GM18861 (cell line): ENCODE measurements at regions not wholly inside any gene's neighbourhood (a gene's known extent, or its start where the extent isn't known, plus 50 kb on each side); places are given as distances from the start of the nearest gene placed in this dataset.

Experiments
- ATAC-seq: cut with Tn5 transposase; IDR thresholded peaks from one replicate; pipeline ENCODE4 v1.9.1; 2021; ENCODE audit not compliant: unreplicated experiment

DNA sequence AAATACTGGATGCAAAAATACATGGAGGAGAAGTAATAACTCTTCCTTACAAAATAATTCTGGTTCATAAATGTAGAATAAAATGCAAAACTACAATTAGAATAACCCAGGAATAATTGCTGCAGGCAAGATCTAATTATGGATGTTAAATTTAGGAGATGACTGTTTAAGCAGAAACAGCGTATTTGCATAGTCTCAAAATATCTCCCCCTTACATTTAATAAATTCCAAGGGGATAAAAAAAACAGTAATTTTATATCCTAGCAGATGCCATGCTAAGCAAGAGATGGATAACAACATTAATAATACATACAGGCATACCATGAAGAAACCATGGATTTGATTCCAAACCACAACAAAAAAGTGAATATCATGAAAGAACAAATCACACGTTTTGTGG, 1253.1 kb upstream of the MIR17HG start:
- ATAC-seq, result no peak

DNA sequence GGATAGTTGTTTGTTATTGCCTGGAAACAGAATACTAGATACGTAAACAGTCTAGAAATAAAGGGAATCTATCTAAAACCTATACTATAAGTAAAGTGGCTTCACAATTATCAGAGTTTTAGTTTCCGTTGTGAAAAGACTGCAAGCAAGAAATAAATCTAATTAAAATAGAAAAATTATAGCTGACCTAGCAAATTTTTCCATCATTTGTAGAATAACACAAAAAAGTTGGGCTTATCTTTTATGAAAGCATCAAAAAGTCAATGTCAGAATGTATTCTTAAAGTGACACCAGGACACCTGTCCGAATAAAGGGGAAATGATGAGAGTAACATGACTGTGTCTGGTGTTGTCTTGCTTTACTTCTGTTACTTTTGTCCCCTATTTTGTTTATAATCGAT, 1248.9 kb upstream of the MIR17HG start:
- no peak for ATAC-seq

- no peak for ATAC-seq
Measured at GRCh38 chr13:90099847-90100246, 1247.6 kb upstream of the MIR17HG start.

DNA sequence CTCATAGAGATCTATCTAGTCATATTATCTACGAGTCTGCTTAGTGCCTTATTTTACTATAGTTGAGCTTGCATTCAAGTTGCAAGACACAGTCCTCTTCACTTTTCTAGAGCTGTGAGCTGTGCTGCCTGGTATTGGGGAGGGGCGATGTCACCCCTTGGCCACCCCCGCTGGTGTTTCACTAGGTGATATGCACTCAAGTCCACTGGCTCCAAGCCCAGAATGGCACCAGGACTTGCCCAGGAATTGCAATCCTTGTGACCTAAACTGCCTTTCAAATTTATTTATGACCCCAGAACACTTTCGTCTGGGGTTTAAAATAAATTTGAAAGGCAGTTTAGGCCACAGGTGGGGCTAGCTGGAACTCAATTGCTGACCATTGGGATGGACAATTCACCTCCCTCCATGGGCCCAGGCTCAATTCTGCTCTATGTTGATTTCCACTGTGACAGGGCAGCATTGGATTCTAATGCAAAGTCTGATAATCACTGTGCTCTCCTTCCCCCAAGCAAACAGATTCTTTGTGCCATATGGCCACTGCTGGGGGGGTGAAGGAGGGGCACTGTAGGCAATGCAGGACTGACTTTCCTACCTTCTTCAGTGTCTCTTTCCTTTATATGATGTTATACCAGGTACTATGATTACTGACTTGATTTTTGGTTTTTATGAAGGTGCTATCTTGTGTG, 1244.2 kb upstream of the MIR17HG start:
- ATAC-seq, result no peak

DNA sequence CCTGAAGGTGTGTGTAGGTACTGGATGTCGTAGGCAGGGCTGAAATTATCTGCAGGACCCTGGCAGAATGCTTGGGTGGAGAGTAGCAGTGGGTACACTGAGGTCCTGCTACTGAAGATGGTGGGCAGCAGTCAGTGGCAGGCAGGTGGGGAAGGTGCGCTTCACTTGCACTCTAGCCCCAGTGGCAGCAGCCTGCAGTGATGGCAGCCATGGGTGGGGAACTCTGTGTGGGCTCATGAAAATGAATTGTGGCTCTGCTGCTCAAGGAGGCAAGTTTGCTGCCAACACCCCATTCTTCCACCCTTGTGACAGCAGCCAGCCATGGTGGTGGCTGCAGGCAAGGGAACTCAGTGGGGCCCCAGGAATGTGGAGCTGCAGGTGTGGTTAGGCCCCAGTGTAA, 1242.7 kb upstream of the MIR17HG start:
- no peak for ATAC-seq

DNA sequence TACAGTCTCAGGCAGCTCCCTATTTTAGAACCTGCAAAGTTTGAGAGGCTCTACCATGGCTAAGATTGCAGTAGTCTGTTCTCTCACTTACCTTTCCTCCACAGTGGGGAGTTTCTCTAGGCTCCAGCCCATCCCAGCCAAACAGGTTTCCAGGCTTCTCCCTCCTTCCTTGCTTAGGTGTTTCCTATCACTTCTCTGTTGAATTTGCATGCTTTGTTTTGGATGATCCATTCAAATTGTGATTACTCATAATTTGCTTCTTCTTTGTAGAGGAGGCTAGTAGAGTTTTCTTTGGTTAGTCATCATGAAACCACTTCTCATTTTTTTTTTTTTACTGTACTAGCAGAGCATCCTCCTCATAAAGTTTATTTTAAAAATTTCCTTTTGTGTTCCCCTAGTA, 1242.2 kb upstream of the MIR17HG start:
- ATAC-seq, result no peak

DNA sequence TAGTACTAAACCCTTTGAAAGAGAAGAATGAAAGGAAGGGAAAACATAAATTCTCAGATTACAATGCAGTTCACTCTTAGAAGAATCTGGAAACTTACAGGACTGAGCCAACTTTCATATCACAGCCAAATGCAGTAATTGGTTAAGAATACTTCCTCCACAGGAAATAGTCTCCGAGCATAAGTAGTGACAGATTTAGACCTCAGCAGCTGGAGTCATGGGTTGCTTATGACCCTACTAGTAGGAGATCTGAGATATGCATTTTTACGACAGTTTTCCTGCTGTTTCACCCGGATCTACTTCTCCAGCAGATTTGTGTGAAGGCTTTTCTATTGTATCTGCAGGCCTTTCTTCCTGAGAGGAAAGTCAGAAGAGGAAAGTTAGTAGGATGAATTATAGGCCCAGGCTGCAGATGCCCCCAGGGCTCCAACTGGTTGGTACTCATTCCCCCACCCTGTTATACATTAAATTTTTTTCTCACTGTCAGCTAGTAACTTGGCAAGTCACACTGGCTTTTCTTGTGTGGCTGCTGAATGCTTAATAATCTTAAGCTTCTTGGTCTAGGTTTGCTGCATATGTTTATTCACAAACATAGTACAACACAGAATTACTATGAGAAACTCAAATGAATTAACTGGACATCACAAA, 1241.5 kb upstream of the MIR17HG start:
- no peak for ATAC-seq

DNA sequence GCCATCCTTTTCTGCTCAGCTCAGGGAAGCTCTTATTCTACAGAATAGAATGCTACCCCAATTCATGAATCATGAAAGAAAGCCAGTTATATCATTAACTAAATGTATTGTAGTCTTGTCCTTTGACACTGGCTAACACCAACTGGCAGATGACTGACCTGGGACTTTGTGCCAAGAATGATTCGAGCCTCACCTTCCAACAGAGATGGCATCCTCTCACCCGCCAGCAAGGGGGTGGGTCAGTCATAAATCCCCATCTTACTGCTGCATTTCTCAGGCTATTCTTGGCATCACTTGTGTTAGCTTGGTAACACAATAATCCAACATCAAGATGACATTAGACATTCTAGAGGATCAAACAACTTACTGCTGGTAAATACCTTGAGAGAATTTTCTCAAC, 1239.8 kb upstream of the MIR17HG start:
- no peak for ATAC-seq

- no peak for ATAC-seq
Measured at GRCh38 chr13:90108547-90108946, 1238.9 kb upstream of the MIR17HG start.

DNA sequence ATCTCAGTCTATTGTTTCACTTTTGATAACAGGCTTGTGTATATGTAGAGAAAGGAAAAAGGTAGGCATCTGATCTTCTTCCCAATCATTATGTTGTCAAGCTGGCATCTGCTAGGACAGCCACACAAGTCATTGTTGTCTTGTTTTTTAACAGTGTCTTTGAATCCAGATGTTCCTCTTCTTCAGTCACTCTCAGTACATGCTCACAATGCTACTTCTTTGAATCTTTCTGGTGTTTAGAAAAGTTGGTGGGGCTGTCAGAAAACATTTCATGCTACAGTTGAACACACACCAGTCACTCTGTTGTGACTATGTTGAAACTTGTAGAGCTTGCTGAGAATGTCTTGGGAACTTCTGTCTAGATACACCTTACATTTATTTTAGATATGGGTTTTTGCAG, 1231.4 kb upstream of the MIR17HG start:
- ATAC-seq, result no peak

DNA sequence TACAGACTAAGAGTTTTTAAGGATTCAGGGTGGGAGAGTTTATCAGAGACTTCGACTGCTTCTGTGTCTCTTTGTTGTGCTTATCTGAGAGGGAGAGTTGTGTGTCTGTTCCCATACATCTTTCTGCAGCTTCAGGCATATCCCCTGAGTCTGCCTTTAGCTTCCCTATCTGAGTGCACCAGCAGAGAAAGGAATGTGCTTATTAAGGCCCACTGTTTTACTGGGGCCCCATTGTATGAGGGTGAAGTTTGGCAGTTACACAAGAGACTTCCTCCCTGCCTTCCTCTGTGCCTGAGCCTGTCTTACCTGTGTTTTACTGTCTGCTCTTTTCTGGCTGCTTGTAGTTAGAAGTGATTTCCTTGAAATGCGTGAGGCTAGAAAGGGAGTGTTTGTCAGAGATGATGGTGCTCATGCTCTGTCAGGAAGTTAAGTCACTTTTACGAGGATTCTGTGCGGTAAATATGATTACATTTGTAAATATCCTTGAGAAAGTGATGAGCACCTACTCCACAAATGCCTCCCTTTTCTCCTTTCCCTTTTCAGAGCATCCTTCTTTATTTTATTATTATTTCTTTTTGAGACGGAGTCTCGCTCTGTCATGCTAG, 1228.9 kb upstream of the MIR17HG start:
- no peak for ATAC-seq

- no peak for ATAC-seq
Measured at GRCh38 chr13:90120026-90120425, 1227.5 kb upstream of the MIR17HG start.

GRCh38 chr13:90121784-90122183, 1225.7 kb upstream of the MIR17HG start:
- ATAC-seq, result no peak

DNA sequence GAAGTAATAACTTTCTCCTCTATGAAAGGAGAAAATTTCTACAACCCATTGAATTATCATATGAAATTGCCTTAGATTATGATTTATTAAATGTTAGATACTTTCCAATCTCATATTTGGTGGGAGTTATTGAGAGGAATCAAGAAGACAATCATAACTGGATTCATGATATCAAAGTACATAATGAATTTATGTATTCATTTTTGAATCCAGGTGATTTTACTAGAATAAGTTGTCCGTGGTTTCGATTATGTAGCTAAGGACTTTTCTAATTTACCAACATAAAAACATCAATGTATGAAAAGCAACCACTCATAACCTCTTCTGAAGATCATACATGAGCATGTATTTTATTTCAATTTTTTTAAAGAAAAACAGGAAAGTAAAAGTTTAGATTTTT, 1225.0 kb upstream of the MIR17HG start:
- ATAC-seq, result no peak

- ATAC-seq, result no peak
Measured at GRCh38 chr13:90135558-90135957, 1211.9 kb upstream of the MIR17HG start.

DNA sequence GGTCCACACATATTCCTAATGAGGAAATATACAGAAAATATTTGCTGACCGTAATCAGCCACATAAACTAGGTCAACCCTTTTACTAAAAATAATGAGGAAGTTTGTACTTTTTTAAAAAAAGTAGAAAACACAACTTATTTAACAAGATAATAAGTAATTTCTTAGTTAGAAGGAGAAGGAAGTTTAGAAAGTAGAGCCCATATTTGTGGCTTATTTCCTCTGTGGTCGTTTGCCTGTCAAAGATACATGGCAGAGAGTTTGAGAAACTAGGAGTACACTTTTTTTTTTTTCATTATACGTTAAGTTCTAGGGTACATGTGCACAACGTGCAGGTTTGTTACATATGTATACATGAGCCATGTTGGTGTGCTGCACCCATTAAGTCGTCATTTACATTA, 1205.2 kb upstream of the MIR17HG start:
- ATAC-seq, result no peak

DNA sequence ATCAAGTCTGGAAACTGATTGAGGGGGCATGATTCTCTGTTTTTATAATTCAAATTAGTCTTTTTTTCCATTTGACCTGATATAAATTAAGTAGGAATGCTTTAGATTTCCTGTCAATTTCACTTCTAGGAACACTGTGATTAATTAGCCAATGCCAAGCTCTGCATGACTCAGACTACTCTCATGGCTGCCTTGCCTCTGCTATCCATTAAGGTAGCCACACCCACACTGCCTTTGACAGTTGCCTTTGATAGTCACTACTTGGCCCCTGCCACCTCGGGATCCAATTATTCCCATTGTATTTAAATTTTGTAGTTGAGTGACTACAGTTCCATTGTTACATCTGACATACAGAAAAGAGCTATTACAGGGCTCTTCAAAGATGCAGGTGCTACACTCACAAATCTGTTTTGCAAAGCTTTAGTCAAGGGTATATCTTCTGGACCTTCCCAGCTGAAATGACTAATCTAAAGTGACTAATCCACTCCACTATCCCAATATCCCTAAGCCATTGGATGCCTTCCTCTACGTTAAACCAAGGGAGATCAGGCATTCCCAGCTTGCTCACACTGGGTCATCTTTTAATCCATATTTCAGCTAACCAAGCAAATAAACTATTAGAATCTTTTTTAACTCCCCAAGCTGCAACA, 1193.1 kb upstream of the MIR17HG start:
- ATAC-seq, result no peak

DNA sequence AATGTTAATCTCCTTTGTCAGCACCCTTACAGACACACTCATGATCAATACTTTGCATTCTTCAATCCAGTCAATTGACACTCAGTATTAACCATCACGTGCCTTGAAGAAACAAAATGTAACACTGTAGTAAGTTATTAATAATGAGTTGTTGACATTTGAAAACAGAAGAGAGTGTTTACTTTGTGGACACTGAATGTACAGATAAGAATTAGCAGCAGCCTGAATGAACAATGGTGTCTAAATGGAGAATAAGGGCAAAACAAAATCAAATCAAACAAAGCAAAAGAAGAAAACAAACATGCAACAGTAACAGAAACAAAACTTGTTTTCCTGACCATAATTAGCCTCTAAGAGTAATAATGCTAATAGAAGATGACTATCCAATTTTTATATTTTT, 1191.1 kb upstream of the MIR17HG start:
- no peak for ATAC-seq

DNA sequence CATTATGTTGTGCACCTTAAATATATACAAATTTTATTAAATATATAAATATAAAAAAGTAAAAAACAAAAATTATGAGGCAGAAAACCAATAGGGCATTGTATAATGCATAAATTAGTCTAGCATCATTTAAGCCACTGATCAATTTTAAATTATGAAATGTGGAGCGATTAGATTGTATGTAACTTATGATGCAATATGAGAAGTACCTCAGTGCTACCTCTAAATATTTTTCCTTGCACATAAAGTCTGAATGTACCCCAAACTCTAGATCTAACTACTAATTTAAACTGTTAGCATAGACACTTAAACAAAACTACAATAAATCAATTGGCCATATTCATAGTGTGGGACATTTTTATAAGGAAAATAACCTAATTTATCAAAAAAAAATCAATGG, 1178.5 kb upstream of the MIR17HG start:
- ATAC-seq, result no peak

- no peak for ATAC-seq
Measured at GRCh38 chr13:90170208-90170607, 1177.3 kb upstream of the MIR17HG start.

DNA sequence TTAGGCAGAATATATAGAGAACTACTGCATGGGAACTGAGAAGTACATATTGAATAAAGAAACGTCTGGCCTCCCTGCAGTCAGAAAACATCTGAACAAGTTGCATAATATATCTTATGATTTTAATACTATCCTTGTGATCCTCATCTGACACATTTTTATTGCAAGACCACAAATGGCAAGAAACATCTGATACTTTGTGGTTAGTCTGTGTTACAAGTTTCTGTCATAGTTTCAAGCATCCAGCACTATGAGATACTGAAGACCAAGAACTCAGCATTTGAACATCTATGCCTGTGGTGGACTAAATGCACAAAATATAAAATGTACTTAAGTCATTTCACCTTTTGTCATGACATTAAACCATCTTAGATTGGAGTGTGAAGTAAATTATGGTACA, 1175.8 kb upstream of the MIR17HG start:
- ATAC-seq, result no peak

DNA sequence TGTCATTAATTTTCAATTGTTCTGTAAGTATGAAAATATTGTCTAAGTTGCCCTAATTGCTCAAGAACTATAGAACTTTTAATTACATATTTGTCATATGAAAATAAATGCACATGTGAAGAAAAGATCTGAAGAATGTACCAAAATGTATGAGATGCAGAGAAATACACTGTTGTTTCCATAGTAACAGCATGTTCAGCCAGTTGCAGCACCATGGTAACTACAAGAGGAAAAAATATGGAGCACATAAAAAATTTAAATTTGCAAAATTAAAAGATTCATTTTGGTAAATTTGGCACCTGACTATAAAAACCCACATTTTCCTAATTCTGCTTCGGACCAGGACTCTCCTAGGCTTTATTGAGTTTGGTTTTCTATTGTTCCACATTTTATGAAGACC, 1170.0 kb upstream of the MIR17HG start:
- ATAC-seq, result no peak
